ENCODE measurements at regions not wholly inside any gene's neighbourhood (a gene's known extent, or its start where the extent isn't known, plus 50 kb on each side); places are given as distances from the start of the nearest gene placed in this dataset.

DNA sequence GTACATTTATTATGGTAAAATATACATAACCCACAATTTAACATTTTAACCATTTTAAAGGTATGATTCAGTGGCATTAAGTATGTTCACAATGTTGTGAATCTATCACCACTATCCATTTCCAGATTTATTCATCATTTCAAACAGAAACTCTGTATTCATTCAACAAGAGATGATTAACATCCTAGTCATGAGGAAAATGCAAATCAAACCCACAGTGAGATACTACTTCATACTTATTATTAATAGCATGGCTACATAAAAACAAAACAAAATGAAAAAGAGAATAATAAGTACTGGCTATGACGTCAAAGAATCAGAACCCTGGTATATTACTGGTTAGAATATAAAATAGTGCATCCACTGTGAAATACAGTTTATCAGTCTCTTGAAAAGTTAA lies 386.6 kb upstream of the POM121L12 start:
- no peak overlapping the region for H3K27ac ChIP-seq (ENCODE audit: extremely low read depth, low read depth, low read length)
- H3K4me3 ChIP-seq (ENCODE audit: low read depth, low read length): no peak overlapping the region
- POLR2A ChIA-PET: no interaction called here
- TF ChIP-seq ZNF184 (tag by site-specific recombination; IDR thresholded peaks at IDR 0.05): no peak
- TF ChIP-seq ZNF501 (tag by site-specific recombination; IDR thresholded peaks at IDR 0.05): no peak
- TF ChIP-seq ZBTB21 (tag by site-specific recombination; IDR thresholded peaks at IDR 0.05): no peak
- TF ChIP-seq ZNF621 (tag by site-specific recombination; IDR thresholded peaks at IDR 0.05): no peak
- TF ChIP-seq ZFP69B (tag by site-specific recombination; IDR thresholded peaks at IDR 0.05): no peak
- no peak for TF ChIP-seq ZNF132 (tag by site-specific recombination; IDR thresholded peaks at IDR 0.05; ENCODE audit: borderline replicate concordance)
- H3K9me3 ChIP-seq (ENCODE audit: control insufficient read depth, insufficient read depth, low read depth, low read length): no peaks in the 10 kb centered on the region
- H3K36me3 ChIP-seq (ENCODE audit: control insufficient read depth in 2 of 2, insufficient read depth in 1 of 2, low read length in 2 of 2): no peaks in the 10 kb centered on the region
- H3K4me1 ChIP-seq (ENCODE audit: control insufficient read depth, insufficient read depth, low read length): no peaks in the 10 kb centered on the region
- CTCF ChIA-PET: no interaction called here

- Histone ChIP-seq H3K4me3 (ENCODE audit: low read depth, low read length) (no peak overlapping the region), H3K9me3 (ENCODE audit: control insufficient read depth, insufficient read depth, low read depth, low read length) (no peaks in the 10 kb centered on the region), H3K36me3 (ENCODE audit: control insufficient read depth in 2 of 2, insufficient read depth in 1 of 2, low read length in 2 of 2) (no peaks in the 10 kb centered on the region), H3K27ac (ENCODE audit: extremely low read depth, low read depth, low read length) (no peak overlapping the region), H3K4me1 (ENCODE audit: control insufficient read depth, insufficient read depth, low read length) (no peaks in the 10 kb centered on the region)
- POLR2A ChIA-PET: no interaction called here
- TF ChIP-seq ZBTB6 (tag by site-specific recombination; IDR thresholded peaks at IDR 0.05) (no peak), ZNF623 (tag by site-specific recombination; IDR thresholded peaks at IDR 0.05) (no peak), ZNF433 (tag by site-specific recombination; IDR thresholded peaks at IDR 0.05; ENCODE audit: low read depth) (no peak), ZNF132 (tag by site-specific recombination; IDR thresholded peaks at IDR 0.05; ENCODE audit: borderline replicate concordance) (no peak), ZNF791 (tag by site-specific recombination; IDR thresholded peaks at IDR 0.05) (no peak), BCL6B (tag by site-specific recombination; IDR thresholded peaks at IDR 0.05) (no peak), KLF9 (tag by site-specific recombination; IDR thresholded peaks at IDR 0.05; ENCODE audit: low read depth) (no peak), ZIC2 (tag by site-specific recombination; IDR thresholded peaks at IDR 0.05) (no peak), YY2 (tag by site-specific recombination; IDR thresholded peaks at IDR 0.05) (no peak), ZFP3 (tag by site-specific recombination; IDR thresholded peaks at IDR 0.05; ENCODE audit: low read depth) (no peak), ZNF600 (tag by site-specific recombination; IDR thresholded peaks at IDR 0.05) (no peak), ZNF423 (tag by site-specific recombination; IDR thresholded peaks at IDR 0.05) (no peak), ZNF202 (tag by site-specific recombination; IDR thresholded peaks at IDR 0.05; ENCODE audit: borderline replicate concordance) (no peak), ZNF792 (tag by site-specific recombination; IDR thresholded peaks at IDR 0.05) (no peak), ZNF549 (tag by site-specific recombination; IDR thresholded peaks at IDR 0.05) (no peak), ZNF544 (tag by site-specific recombination; IDR thresholded peaks at IDR 0.05) (no peak), SCRT1 (tag by site-specific recombination; IDR thresholded peaks at IDR 0.05; ENCODE audit: borderline replicate concordance) (no peak), ZFHX2 (tag by site-specific recombination; conservative IDR thresholded peaks at IDR 0.05) (no peak)
- TF ChIP-seq, protein P1, sequence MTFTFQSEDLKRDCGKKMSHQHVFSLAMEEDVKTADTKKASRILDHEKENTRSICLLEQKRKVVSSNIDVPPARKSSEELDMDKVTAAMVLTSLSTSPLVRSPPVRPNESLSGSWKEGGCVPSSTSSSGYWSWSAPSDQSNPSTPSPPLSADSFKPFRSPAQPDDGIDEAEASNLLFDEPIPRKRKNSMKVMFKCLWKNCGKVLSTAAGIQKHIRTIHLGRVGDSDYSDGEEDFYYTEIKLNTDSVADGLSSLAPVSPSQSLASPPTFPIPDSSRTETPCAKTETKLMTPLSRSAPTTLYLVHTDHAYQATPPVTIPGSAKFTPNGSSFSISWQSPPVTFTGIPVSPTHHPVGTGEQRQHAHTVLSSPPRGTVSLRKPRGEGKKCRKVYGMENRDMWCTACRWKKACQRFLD (tag by site-specific recombination; IDR thresholded peaks at IDR 0.05): no peak
- CTCF ChIA-PET: no interaction called here
Observed at GRCh38 chr7:52647046-52647445, 388.4 kb upstream of the POM121L12 start.

Data from HEK293 (cell line).